B cell (primary cell): ENCODE measurements at regions not wholly inside any gene's neighbourhood (a gene's known extent, or its start where the extent isn't known, plus 50 kb on each side); places are given as distances from the start of the nearest gene placed in this dataset.

Experiments used
- ATAC-seq: fragments of 200-7000 bp; cut with Tn5 transposase; one replicate; pipeline ENCODE4 v1.10.0; 2021; ENCODE audit warnings: low read depth, mild to moderate bottlenecking, moderate number of reproducible peaks, moderate library complexity
- CTCF ChIA-PET: fragments of 350-600 bp; sonication (Branson Sonifier 250); formaldehyde crosslinking; loops from one replicate; lab custom pipeline; 2021; ENCODE audit warnings: antibody characterized with exemption, inconsistent platforms; lab: Charles Lee
- POLR2A ChIA-PET: fragments of 350-600 bp; sonication (Branson Sonifier 250); formaldehyde crosslinking; loops from one replicate; lab custom pipeline; 2021; ENCODE audit warnings: antibody characterized with exemption; lab: Charles Lee
- DNase-seq: peaks from one replicate; pipeline ENCODE4 v3.0.0; 2013
- H2AFZ ChIP-seq: 2 replicates; pipeline ENCODE4 v1.6.1; 2012; ENCODE audit warnings: mild to moderate bottlenecking, low read depth, low read length; ENCODE audit not compliant: insufficient read depth, poor library complexity, severe bottlenecking
- H3K27ac ChIP-seq, 2 donors: 1 replicate in 1 of 2; 2 replicates in 1 of 2; pipeline ENCODE4 v1.5.1; 2012 to 2013; ENCODE audit warnings: low read length in 2 of 2, mild to moderate bottlenecking in 2 of 2, moderate library complexity in 1 of 2
- H3K27me3 ChIP-seq, 4 experiments: fragments of 200-600 bp in 1 of 4; sonication (generic) in 1 of 4; replicated peaks in 1 of 4; 1 replicate in 2 of 4; 2 replicates in 2 of 4; pipeline versions ENCODE4 v1.6.1 to v1.7.0; 2013 to 2016; ENCODE audit warnings: low read length in 3 of 4, mild to moderate bottlenecking in 2 of 4, mixed read lengths in 1 of 4, moderate library complexity in 1 of 4; ENCODE audit not compliant: insufficient read depth in 4 of 4, control insufficient read depth in 3 of 4; ENCODE audit errors: control extremely low read depth in 1 of 4
- H3K36me3 ChIP-seq, 2 experiments: replicated peaks in 1 of 2; 1 replicate in 1 of 2; 2 replicates in 1 of 2; pipeline versions ENCODE4 v1.6.1 to v1.7.1; 2013; ENCODE audit warnings: low read length in 1 of 2; ENCODE audit not compliant: insufficient read depth in 2 of 2, control insufficient read depth in 1 of 2; ENCODE audit errors: control extremely low read depth in 1 of 2, extremely low read depth in 1 of 2
- H3K4me1 ChIP-seq, 2 donors: fragments of 200-600 bp in 1 of 2; sonication (generic) in 1 of 2; 1 replicate in 1 of 2; 2 replicates in 1 of 2; pipeline versions ENCODE4 v1.5.1 to v1.6.1; 2013 to 2017; ENCODE audit warnings: low read length in 2 of 2; ENCODE audit not compliant: control insufficient read depth in 2 of 2, insufficient read depth in 2 of 2
- H3K4me2 ChIP-seq: replicated peaks from 2 replicates; pipeline ENCODE3; 2012; ENCODE audit warnings: mild to moderate bottlenecking, low read depth, low read length; ENCODE audit not compliant: poor library complexity, severe bottlenecking
- H3K4me3 ChIP-seq, 5 experiments: fragments of 200-600 bp in 1 of 5; sonication (generic) in 1 of 5; 1 replicate in 3 of 5; 2 replicates in 2 of 5; pipeline versions ENCODE4 v1.5.1 to v1.7.0; 2011 to 2016; ENCODE audit warnings: low read length in 4 of 5, mild to moderate bottlenecking in 4 of 5, low read depth in 2 of 5, control low read depth in 1 of 5, moderate library complexity in 1 of 5; ENCODE audit not compliant: insufficient read depth in 1 of 5; ENCODE audit errors: control extremely low read depth in 1 of 5, extremely low read depth in 1 of 5
- H3K79me2 ChIP-seq: fragments of 200-600 bp; sonication (generic); one replicate; pipeline ENCODE4 v1.6.0; 2016; ENCODE audit warnings: low read length; ENCODE audit not compliant: control insufficient read depth, insufficient read depth
- H3K9ac ChIP-seq: fragments of 200-600 bp; sonication (generic); 2 replicates; pipeline ENCODE4 v1.6.1; 2017; ENCODE audit warnings: mild to moderate bottlenecking, low read length, moderate library complexity
- H3K9me3 ChIP-seq, 3 donors: one replicate each; pipeline versions ENCODE4 v1.6.1 to v1.7.1; 2013; ENCODE audit warnings: low read length in 2 of 3; ENCODE audit not compliant: control insufficient read depth in 2 of 3, insufficient read depth in 1 of 3; ENCODE audit errors: control extremely low read depth in 1 of 3
- H4K20me1 ChIP-seq: 2 replicates; pipeline ENCODE4 v1.6.0; 2012; ENCODE audit warnings: mild to moderate bottlenecking, low read length; ENCODE audit not compliant: insufficient read depth, control insufficient read depth, poor library complexity, severe bottlenecking
- H3K27ac Mint-ChIP-seq: one replicate; pipeline ENCODE4 v1.8.0; 2021; ENCODE audit warnings: mixed read lengths
- H3K27me3 Mint-ChIP-seq: one replicate; pipeline ENCODE4 v1.8.0; 2021; ENCODE audit warnings: mixed read lengths
- H3K4me1 Mint-ChIP-seq: one replicate; pipeline ENCODE4 v1.8.0; 2021; ENCODE audit warnings: mixed read lengths
- H3K4me3 Mint-ChIP-seq: one replicate; pipeline ENCODE4 v1.8.0; 2021; ENCODE audit warnings: mixed read lengths
- H3K9me3 Mint-ChIP-seq: one replicate; pipeline ENCODE4 v1.8.0; 2022; ENCODE audit warnings: mixed read lengths; ENCODE audit not compliant: insufficient read depth
- CTCF ChIP-seq: fragments of 200-600 bp; IDR thresholded peaks from one replicate; pipeline ENCODE4 v1.8.0; 2022; ENCODE audit warnings: antibody characterized with exemption, mild to moderate bottlenecking
- EZH2 ChIP-seq: IDR thresholded peaks from 2 replicates; pipeline ENCODE4 v1.6.1; 2012; ENCODE audit warnings: borderline replicate concordance, low read depth, mild to moderate bottlenecking, moderate library complexity, low read length; ENCODE audit not compliant: insufficient read depth, poor library complexity, severe bottlenecking
- WGBS: methylation state at CpG from one replicate; pipeline ENCODE4 v1.1.5; 2013; ENCODE audit warnings: missing lambda C conversion rate; ENCODE audit not compliant: insufficient coverage; 5-methylcytosine and 5-hydroxymethylcytosine counted together
- intact Hi-C: fragments of 100-400 bp; cut with micrococcal nuclease; formaldehyde crosslinking; loops from one replicate; pipeline ENCODE4 v1.10.0; 2022

GRCh38 chr19:31567776-31568175 lies 218.5 kb upstream of the TSHZ3 start:
- DNase-seq (no peak), ATAC-seq (no peak)
- TF ChIP-seq EZH2 (no peak), CTCF (no peak)
- Histone ChIP-seq H3K9me3 (peaks cover 0 to 41% (median 2%) of the 10 kb centered on the region in 3 donors), H4K20me1 (no peaks in the 10 kb centered on the region), H3K36me3 (no peaks in the 10 kb centered on the region), H3K27ac (no peak overlapping the region), H3K27me3 (no peaks in the 10 kb centered on the region), H3K79me2 (no peaks in the 10 kb centered on the region), H3K9ac (no peak overlapping the region), H3K4me2 (no peak overlapping the region), H2AFZ (no peak overlapping the region), H3K4me1 (no peaks in the 10 kb centered on the region), H3K4me3 (no peak overlapping the region)
- no peaks in the 10 kb centered on the region for H3K27me3 Mint-ChIP-seq
- ChIA-PET POLR2A (no interaction called here), CTCF (no interaction called here)
- WGBS, result 93% methylated on average over 11 of the region's 11 CpGs
- intact Hi-C loops, result no loop called here
- no peaks in the 10 kb centered on the region for H3K4me1 Mint-ChIP-seq
- peaks cover 2% of the 10 kb centered on the region for H3K9me3 Mint-ChIP-seq
- no peak overlapping the region for H3K4me3 Mint-ChIP-seq
- H3K27ac Mint-ChIP-seq, result no peak overlapping the region

GRCh38 chr19:31568724-31569123 lies 219.5 kb upstream of the TSHZ3 start:
- Histone ChIP-seq H3K27me3 (no peaks in the 10 kb centered on the region), H3K4me3 (no peak overlapping the region), H4K20me1 (no peaks in the 10 kb centered on the region), H3K9me3 (peaks cover 0 to 34% (median 2%) of the 10 kb centered on the region in 3 donors), H3K27ac (no peak overlapping the region), H3K4me1 (no peaks in the 10 kb centered on the region), H3K36me3 (no peaks in the 10 kb centered on the region), H2AFZ (no peak overlapping the region), H3K79me2 (no peaks in the 10 kb centered on the region), H3K4me2 (no peak overlapping the region), H3K9ac (no peak overlapping the region)
- Mint-ChIP-seq H3K4me1 (no peaks in the 10 kb centered on the region), H3K27me3 (no peaks in the 10 kb centered on the region), H3K27ac (no peak overlapping the region), H3K4me3 (no peak overlapping the region), H3K9me3 (peaks cover 4% of the 10 kb centered on the region)
- intact Hi-C loops, result no loop called here
- POLR2A ChIA-PET, result no interaction called here
- no peak for TF ChIP-seq EZH2
- TF ChIP-seq CTCF, result no peak
- ATAC-seq (no peak), DNase-seq (no peak)
- 87% methylated on average over 6 of the region's 6 CpGs for WGBS
- CTCF ChIA-PET, result no interaction called here
